H1 (cell line): ENCODE measurements at regions not wholly inside any gene's neighbourhood (a gene's known extent, or its start where the extent isn't known, plus 50 kb on each side); places are given as distances from the start of the nearest gene placed in this dataset.

ENCODE experiments used
- ATF3 ChIP-seq: IDR thresholded peaks from 2 replicates; pipeline ENCODE4 v1.6.1; 2011; ENCODE audit warnings: low read depth, mild to moderate bottlenecking, low read length; ENCODE audit not compliant: insufficient read depth
- CBX5 ChIP-seq: fragments of 300-800, 300-1000 bp; sonication (generic); IDR thresholded peaks from 2 replicates; pipeline ENCODE4 v1.7.1; 2016; ENCODE audit warnings: antibody characterized with exemption, low read length, low read depth
- CHD7 ChIP-seq: fragments of 300-600 bp; sonication (generic); IDR thresholded peaks from 2 replicates; pipeline ENCODE4 v1.7.1; 2012; ENCODE audit warnings: low read length, moderate library complexity, mild to moderate bottlenecking, inconsistent platforms; ENCODE audit not compliant: insufficient replicate concordance
- HDAC2 ChIP-seq, 2 experiments: fragments of 300-600 bp in 1 of 2; sonication (generic) in 1 of 2; IDR thresholded peaks; 2 replicates each; pipeline ENCODE4 v1.6.1; 2011 to 2012; ENCODE audit warnings: low read depth in 2 of 2, low read length in 2 of 2, mild to moderate bottlenecking in 2 of 2, moderate library complexity in 2 of 2, borderline replicate concordance in 1 of 2, inconsistent platforms in 1 of 2
- KDM5A ChIP-seq: fragments of 200-600 bp; IDR thresholded peaks from 2 replicates; pipeline ENCODE4 v1.7.1; 2012; ENCODE audit warnings: mild to moderate bottlenecking, low read length, inconsistent platforms, mixed read lengths
- POLR2A ChIP-seq, 2 experiments: IDR thresholded peaks; 1 replicate in 1 of 2; 2 replicates in 1 of 2; pipeline ENCODE4 v1.6.1; 2011; ENCODE audit warnings: low read depth in 2 of 2, low read length in 2 of 2, mild to moderate bottlenecking in 2 of 2; ENCODE audit errors: control extremely low read depth in 1 of 2
- POU5F1 ChIP-seq: IDR thresholded peaks from 2 replicates; pipeline ENCODE4 v1.6.1; 2011; ENCODE audit warnings: low read depth, mild to moderate bottlenecking, low read length, moderate library complexity
- RBBP5 ChIP-seq: IDR thresholded peaks from 2 replicates; pipeline ENCODE4 v1.7.1; 2012; ENCODE audit warnings: low read depth, mild to moderate bottlenecking, inconsistent platforms, low read length, moderate library complexity, borderline replicate concordance

DNA sequence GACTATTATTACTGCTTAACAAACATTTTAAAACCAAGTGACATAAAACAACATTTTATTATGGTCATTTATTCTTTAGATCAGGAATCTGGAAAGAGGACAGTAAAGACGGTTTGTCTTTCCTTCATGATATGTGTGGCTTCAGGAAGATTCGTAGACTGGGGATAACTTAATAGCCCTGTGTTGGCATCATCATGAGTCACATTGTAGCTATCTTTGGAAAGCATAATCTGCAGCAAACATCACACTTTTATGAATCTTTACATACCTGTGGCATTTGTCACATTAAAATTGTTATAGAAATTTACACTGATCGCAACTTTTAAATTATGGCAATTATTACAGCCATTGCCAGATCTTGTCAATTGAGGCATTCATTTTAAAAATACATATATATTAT is 397.1 kb downstream of the NOVA1 start (continued):
- no peak for TF ChIP-seq CBX5
- TF ChIP-seq CHD7, result no peak
- no peak for TF ChIP-seq POLR2A (IDR thresholded peaks at IDR 0.05; ENCODE audit: control extremely low read depth in 1 of 2, low read depth in 2 of 2, low read length in 2 of 2)
- no peak for TF ChIP-seq ATF3
- TF ChIP-seq KDM5A, result no peak
- no peak for TF ChIP-seq POU5F1
- no peak for TF ChIP-seq RBBP5
- TF ChIP-seq HDAC2 (IDR thresholded peaks at IDR 0.05; ENCODE audit: borderline replicate concordance in 1 of 2, low read depth in 2 of 2, low read length in 2 of 2), result no peak
